ENCODE measurements at regions not wholly inside any gene's neighbourhood (a gene's known extent, or its start where the extent isn't known, plus 50 kb on each side); places are given as distances from the start of the nearest gene placed in this dataset.
"Not testable (repeated sequence)": the region's sequence is repeated elsewhere in the genome, so short reads cannot be mapped to it uniquely, and the experiment has no call there.

DNA sequence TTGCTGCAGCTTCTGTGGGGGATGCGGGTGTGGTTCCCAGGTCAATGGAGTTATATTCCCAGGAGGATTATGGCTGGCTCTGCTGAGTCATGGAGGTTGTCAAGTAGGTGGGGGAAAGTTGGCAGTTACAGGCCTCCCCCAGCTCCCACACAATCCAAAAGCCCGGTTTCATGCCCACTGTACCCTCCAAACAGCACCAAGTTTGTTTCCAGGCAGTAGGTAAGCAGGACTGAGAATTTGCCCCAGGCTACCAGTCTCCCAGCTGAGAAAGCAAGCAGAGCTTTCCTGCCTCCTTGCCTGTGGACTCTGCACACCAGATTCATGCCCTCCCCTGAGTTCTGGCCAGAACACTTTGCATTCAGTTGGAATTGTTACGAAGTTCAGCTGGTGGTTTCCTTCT is 578.2 kb downstream of the MEI4 start:
- H3K9me3 ChIP-seq (ENCODE audit: insufficient read depth, low read depth, low read length), result peaks cover 5% of the 10 kb centered on the region; the same call in 1 of the 2 replicates
- H3K36me3 ChIP-seq (ENCODE audit: insufficient read depth, low read depth, low read length), result no peaks in the 10 kb centered on the region
- H3K9ac ChIP-seq (ENCODE audit: low read depth, low read length), result no peak overlapping the region
- no peaks in the 10 kb centered on the region for H3K27me3 ChIP-seq (ENCODE audit: insufficient read depth, low read length)
- H3K4me3 ChIP-seq (ENCODE audit: low read length), result no peak overlapping the region
- H3K4me1 ChIP-seq (ENCODE audit: insufficient read depth, low read length), result no peaks in the 10 kb centered on the region
- no peak overlapping the region for H3K27ac ChIP-seq (ENCODE audit: low read length)

DNA sequence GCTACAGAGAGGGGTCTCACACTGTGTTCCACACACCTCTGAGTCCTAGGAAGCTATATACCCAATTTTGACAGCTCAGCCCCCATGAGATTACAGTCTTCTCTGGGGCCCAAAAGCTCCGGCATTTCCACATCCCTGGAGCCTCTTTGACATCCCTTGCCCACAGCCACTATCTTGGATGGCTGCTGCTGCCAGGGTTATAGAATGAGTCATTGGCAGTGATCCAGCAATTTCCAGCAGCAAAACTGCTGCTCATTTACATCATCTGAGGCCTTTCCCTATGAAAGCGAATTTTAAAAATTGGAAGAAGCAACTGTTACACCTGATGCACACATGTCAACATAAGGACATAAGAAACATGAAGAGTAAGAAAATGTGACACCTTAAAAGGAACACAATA is 590.7 kb downstream of the MEI4 start:
- H3K36me3 ChIP-seq (ENCODE audit: insufficient read depth, low read depth, low read length), result no peaks in the 10 kb centered on the region
- no peaks in the 10 kb centered on the region for H3K27me3 ChIP-seq (ENCODE audit: insufficient read depth, low read length)

DNA sequence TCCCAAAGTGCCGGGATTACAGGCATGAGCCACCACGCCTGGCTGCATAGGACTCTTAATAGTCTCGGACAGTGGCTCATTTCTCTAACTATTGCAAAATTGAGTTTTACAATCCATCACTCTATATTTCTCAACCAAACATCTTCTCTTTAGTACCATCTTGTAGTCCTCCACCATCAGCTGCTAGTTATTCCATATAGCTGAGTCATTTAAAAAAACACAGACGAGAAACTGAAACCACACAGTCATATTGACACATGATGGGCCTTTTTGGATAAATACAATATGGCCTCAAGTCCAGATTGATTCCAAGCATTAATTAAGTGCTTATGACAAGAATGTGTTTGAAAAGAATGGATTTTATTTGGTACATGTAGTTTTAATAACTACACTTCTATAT is 599.1 kb downstream of the MEI4 start:
- H3K9ac ChIP-seq (ENCODE audit: low read depth, low read length), result no peak overlapping the region
- H3K4me3 ChIP-seq (ENCODE audit: low read length), result no peak overlapping the region
- no peaks in the 10 kb centered on the region for H3K36me3 ChIP-seq (ENCODE audit: insufficient read depth, low read depth, low read length)
- H3K27me3 ChIP-seq (ENCODE audit: insufficient read depth, low read length), result no peaks in the 10 kb centered on the region
- no peaks in the 10 kb centered on the region for H3K9me3 ChIP-seq (ENCODE audit: insufficient read depth, low read depth, low read length)
- no peaks in the 10 kb centered on the region; the same call in 1 of the 2 replicates for H3K4me1 ChIP-seq (ENCODE audit: insufficient read depth, low read length)
- H3K27ac ChIP-seq (ENCODE audit: low read length), result no peak overlapping the region

More for the DNA sequence above, 590.7 kb downstream of the MEI4 start:
- no peak overlapping the region for H3K9ac ChIP-seq (ENCODE audit: low read depth, low read length)
- no peaks in the 10 kb centered on the region for H3K9me3 ChIP-seq (ENCODE audit: insufficient read depth, low read depth, low read length)
- H3K4me3 ChIP-seq (ENCODE audit: low read length), result no peak overlapping the region
- no peaks in the 10 kb centered on the region for H3K4me1 ChIP-seq (ENCODE audit: insufficient read depth, low read length)
- no peak overlapping the region for H3K27ac ChIP-seq (ENCODE audit: low read length)

DNA sequence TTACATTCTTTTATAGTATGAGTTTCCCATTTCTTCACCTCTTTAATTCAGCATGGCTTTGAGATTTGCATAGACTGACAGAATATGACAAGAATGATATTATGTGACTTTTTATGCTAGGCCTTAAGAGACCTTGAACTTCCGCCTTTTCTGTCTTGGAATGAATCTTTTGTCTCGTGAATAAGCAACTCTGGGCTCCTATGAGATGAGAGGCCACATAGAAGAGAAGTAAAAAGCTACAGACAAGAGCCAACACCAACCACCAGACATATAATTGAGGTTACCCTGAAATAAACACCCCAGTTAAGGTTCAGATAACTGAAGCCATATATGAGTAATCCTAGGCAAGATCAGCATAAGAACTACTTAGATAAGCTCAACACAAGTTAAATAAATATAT is 600.8 kb downstream of the MEI4 start:
- Histone ChIP-seq H3K36me3 (ENCODE audit: insufficient read depth, low read depth, low read length) (no peaks in the 10 kb centered on the region), H3K27ac (ENCODE audit: low read length) (no peak overlapping the region), H3K9me3 (ENCODE audit: insufficient read depth, low read depth, low read length) (no peaks in the 10 kb centered on the region)

GRCh38 chr6:78259935-78260334 is 607.1 kb downstream of the MEI4 start:
- Histone ChIP-seq H3K27ac (ENCODE audit: low read length) (no peak overlapping the region), H3K27me3 (ENCODE audit: insufficient read depth, low read length) (no peaks in the 10 kb centered on the region), H3K4me3 (ENCODE audit: low read length) (no peak overlapping the region), H3K9me3 (ENCODE audit: insufficient read depth, low read depth, low read length) (no peaks in the 10 kb centered on the region), H3K4me1 (ENCODE audit: insufficient read depth, low read length) (no peaks in the 10 kb centered on the region), H3K9ac (ENCODE audit: low read depth, low read length) (no peak overlapping the region), H3K36me3 (ENCODE audit: insufficient read depth, low read depth, low read length) (no peaks in the 10 kb centered on the region)

More for the DNA sequence above, 600.8 kb downstream of the MEI4 start:
- Histone ChIP-seq H3K4me1 (ENCODE audit: insufficient read depth, low read length) (no peaks in the 10 kb centered on the region; the same call in 1 of the 2 replicates), H3K4me3 (ENCODE audit: low read length) (no peak overlapping the region), H3K27me3 (ENCODE audit: insufficient read depth, low read length) (no peaks in the 10 kb centered on the region), H3K9ac (ENCODE audit: low read depth, low read length) (no peak overlapping the region)

DNA sequence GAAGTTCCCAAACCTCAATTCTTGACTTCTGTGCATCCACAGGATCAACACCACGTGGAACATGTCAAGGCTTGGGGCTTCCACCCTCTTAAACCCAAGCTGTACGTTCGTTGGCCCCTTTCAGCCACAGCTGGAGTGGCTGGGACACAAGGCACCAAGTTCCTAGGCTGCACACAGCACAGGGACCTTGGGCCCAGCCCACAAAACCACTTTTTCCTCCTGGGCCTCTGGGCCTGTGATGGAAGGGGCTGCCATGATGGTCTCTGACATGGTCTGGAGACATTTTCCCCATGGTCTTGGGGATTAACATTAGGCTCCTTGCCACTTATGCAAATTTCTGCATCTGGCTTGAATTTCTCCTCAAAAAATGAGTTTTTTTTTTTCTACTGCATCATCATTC is 606.9 kb upstream of the IRAK1BP1 start:
- not testable (repeated sequence) for H3K27ac ChIP-seq (ENCODE audit: low read length); H3K36me3 ChIP-seq (ENCODE audit: insufficient read depth, low read depth, low read length); H3K9me3 ChIP-seq (ENCODE audit: insufficient read depth, low read depth, low read length); H3K27me3 ChIP-seq (ENCODE audit: insufficient read depth, low read length); H3K4me1 ChIP-seq (ENCODE audit: insufficient read depth, low read length); H3K4me3 ChIP-seq (ENCODE audit: low read length); H3K9ac ChIP-seq (ENCODE audit: low read depth, low read length)

- H3K27me3 ChIP-seq (ENCODE audit: insufficient read depth, low read length), result no peaks in the 10 kb centered on the region
Observed at GRCh38 chr6:78268591-78269452, 598.5 kb upstream of the IRAK1BP1 start.

DNA sequence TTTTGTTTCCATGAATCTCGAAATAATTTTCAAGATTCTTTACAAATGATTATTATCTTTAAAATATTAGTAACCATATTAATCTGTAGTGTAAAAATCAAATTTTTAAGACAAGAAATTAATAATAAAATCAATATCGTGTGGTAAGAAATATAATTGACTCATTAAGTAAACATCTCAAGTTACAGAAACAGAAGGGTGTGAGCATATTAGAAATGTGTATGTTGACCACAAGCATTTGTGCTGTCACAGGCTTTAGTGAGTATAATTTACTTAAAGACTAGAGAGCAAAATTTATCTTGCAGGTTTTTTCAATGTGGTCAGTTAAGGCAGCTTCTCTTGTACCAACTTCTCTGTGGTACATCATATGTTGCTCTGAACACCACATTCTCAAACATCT is 566.5 kb upstream of the IRAK1BP1 start:
- no peaks in the 10 kb centered on the region for H3K4me1 ChIP-seq (ENCODE audit: insufficient read depth, low read length)
- H3K4me3 ChIP-seq (ENCODE audit: low read length), result no peak overlapping the region
- H3K27me3 ChIP-seq (ENCODE audit: insufficient read depth, low read length), result no peaks in the 10 kb centered on the region
- H3K9me3 ChIP-seq (ENCODE audit: insufficient read depth, low read depth, low read length), result no peaks in the 10 kb centered on the region
- H3K36me3 ChIP-seq (ENCODE audit: insufficient read depth, low read depth, low read length), result no peaks in the 10 kb centered on the region
- no peak overlapping the region for H3K27ac ChIP-seq (ENCODE audit: low read length)
- H3K9ac ChIP-seq (ENCODE audit: low read depth, low read length), result no peak overlapping the region

More at GRCh38 chr6:78268591-78269452, 598.5 kb upstream of the IRAK1BP1 start:
- H3K9ac ChIP-seq (ENCODE audit: low read depth, low read length), result no peak overlapping the region
- no peaks in the 10 kb centered on the region for H3K36me3 ChIP-seq (ENCODE audit: insufficient read depth, low read depth, low read length)
- no peaks in the 10 kb centered on the region for H3K4me1 ChIP-seq (ENCODE audit: insufficient read depth, low read length)
- H3K9me3 ChIP-seq (ENCODE audit: insufficient read depth, low read depth, low read length), result no peaks in the 10 kb centered on the region
- H3K27ac ChIP-seq (ENCODE audit: low read length), result no peak overlapping the region
- H3K4me3 ChIP-seq (ENCODE audit: low read length), result no peak overlapping the region

- Histone ChIP-seq H3K36me3 (ENCODE audit: insufficient read depth, low read depth, low read length) (no peaks in the 10 kb centered on the region), H3K4me3 (ENCODE audit: low read length) (no peak overlapping the region), H3K9me3 (ENCODE audit: insufficient read depth, low read depth, low read length) (no peaks in the 10 kb centered on the region)
Observed at GRCh38 chr6:78302411-78302810, 564.9 kb upstream of the IRAK1BP1 start.

DNA sequence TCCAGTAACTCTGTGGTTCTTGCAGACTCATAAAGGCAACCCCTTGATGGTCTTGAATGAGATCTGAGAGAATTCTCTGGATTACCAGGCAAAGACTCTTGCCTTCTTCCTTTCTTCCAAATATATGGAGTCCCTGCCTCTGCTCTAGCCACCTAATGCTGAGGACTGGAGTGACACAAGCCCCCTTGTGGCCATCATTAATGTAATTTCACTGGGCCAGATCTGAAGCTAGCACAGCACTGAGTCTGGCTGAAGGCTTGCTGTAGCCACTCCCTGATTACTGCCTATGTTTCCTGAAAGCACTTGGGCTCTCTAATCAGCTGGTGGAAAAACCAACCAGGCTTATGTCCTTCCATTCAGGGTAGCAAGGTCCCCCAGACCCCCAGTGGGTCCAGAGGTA is 559.3 kb upstream of the IRAK1BP1 start:
- Histone ChIP-seq H3K27ac (ENCODE audit: low read length) (no peak overlapping the region), H3K4me1 (ENCODE audit: insufficient read depth, low read length) (no peaks in the 10 kb centered on the region), H3K9me3 (ENCODE audit: insufficient read depth, low read depth, low read length) (no peaks in the 10 kb centered on the region)

More at GRCh38 chr6:78302411-78302810, 564.9 kb upstream of the IRAK1BP1 start:
- no peak overlapping the region for H3K27ac ChIP-seq (ENCODE audit: low read length)
- H3K9ac ChIP-seq (ENCODE audit: low read depth, low read length), result no peak overlapping the region
- no peaks in the 10 kb centered on the region for H3K4me1 ChIP-seq (ENCODE audit: insufficient read depth, low read length)
- no peaks in the 10 kb centered on the region for H3K27me3 ChIP-seq (ENCODE audit: insufficient read depth, low read length)

GRCh38 chr6:78322068-78322845 is 545.1 kb upstream of the IRAK1BP1 start:
- Histone ChIP-seq H3K27me3 (ENCODE audit: insufficient read depth, low read length) (no peaks in the 10 kb centered on the region), H3K27ac (ENCODE audit: low read length) (no peak overlapping the region), H3K9me3 (ENCODE audit: insufficient read depth, low read depth, low read length) (no peaks in the 10 kb centered on the region), H3K9ac (ENCODE audit: low read depth, low read length) (no peak overlapping the region), H3K36me3 (ENCODE audit: insufficient read depth, low read depth, low read length) (no peaks in the 10 kb centered on the region), H3K4me1 (ENCODE audit: insufficient read depth, low read length) (no peaks in the 10 kb centered on the region), H3K4me3 (ENCODE audit: low read length) (no peak overlapping the region)

More for the DNA sequence above, 559.3 kb upstream of the IRAK1BP1 start:
- no peaks in the 10 kb centered on the region for H3K36me3 ChIP-seq (ENCODE audit: insufficient read depth, low read depth, low read length)
- no peak overlapping the region for H3K4me3 ChIP-seq (ENCODE audit: low read length)
- no peak overlapping the region for H3K9ac ChIP-seq (ENCODE audit: low read depth, low read length)
- no peaks in the 10 kb centered on the region for H3K27me3 ChIP-seq (ENCODE audit: insufficient read depth, low read length)

DNA sequence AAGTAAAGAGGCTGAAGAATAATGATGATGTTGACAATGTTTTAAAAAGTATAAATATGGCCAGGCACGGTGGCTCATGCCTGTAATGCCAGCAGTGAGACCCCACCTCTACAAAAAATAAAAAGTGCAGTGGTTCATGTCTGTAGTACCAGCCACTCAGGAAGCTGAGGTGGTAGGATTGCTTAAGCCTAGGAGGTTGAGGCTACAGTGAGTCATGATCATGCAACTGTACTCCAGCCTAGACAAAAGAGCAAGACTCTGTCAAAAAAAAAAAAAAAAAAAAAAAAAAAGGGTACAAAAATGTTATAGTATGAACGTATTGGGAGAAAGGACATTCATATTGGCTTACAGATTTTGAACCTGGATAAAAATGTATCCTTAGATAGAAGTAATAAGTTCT is 543.1 kb upstream of the IRAK1BP1 start:
- H3K4me3 ChIP-seq (ENCODE audit: low read length), result no peak overlapping the region
- H3K9ac ChIP-seq (ENCODE audit: low read depth, low read length), result no peak overlapping the region
- H3K4me1 ChIP-seq (ENCODE audit: insufficient read depth, low read length), result no peaks in the 10 kb centered on the region

More for the DNA sequence above, 543.1 kb upstream of the IRAK1BP1 start:
- Histone ChIP-seq H3K27me3 (ENCODE audit: insufficient read depth, low read length) (no peaks in the 10 kb centered on the region), H3K9me3 (ENCODE audit: insufficient read depth, low read depth, low read length) (no peaks in the 10 kb centered on the region), H3K27ac (ENCODE audit: low read length) (no peak overlapping the region), H3K36me3 (ENCODE audit: insufficient read depth, low read depth, low read length) (no peaks in the 10 kb centered on the region)

Data from iPS-20b (cell line).